ENCODE measurements at regions not wholly inside any gene's neighbourhood (a gene's known extent, or its start where the extent isn't known, plus 50 kb on each side); places are given as distances from the start of the nearest gene placed in this dataset.

- TF ChIP-seq EP300 (IDR thresholded peaks at IDR 0.05) (no peak), POLR2A (IDR thresholded peaks at IDR 0.05) (no peak)
- TF ChIP-seq, protein P1, sequence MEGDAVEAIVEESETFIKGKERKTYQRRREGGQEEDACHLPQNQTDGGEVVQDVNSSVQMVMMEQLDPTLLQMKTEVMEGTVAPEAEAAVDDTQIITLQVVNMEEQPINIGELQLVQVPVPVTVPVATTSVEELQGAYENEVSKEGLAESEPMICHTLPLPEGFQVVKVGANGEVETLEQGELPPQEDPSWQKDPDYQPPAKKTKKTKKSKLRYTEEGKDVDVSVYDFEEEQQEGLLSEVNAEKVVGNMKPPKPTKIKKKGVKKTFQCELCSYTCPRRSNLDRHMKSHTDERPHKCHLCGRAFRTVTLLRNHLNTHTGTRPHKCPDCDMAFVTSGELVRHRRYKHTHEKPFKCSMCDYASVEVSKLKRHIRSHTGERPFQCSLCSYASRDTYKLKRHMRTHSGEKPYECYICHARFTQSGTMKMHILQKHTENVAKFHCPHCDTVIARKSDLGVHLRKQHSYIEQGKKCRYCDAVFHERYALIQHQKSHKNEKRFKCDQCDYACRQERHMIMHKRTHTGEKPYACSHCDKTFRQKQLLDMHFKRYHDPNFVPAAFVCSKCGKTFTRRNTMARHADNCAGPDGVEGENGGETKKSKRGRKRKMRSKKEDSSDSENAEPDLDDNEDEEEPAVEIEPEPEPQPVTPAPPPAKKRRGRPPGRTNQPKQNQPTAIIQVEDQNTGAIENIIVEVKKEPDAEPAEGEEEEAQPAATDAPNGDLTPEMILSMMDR (IDR thresholded peaks at IDR 0.05) = no peak
- peaks cover 0 to 8% (median 2%) of the 10 kb centered on the region in 4 donors for H3K9me3 ChIP-seq
- H3K27me3 ChIP-seq = no peaks in the 10 kb centered on the region
- no peaks in the 10 kb centered on the region for H3K36me3 ChIP-seq
- no peak overlapping the region for H3K27ac ChIP-seq
- 90 to 99% methylated on average over 2 of the region's 2 CpGs for WGBS, 2 donors
- no peaks in the 10 kb centered on the region for H3K4me1 ChIP-seq
- H3K4me3 ChIP-seq = no peak overlapping the region
- no peak for DNase-seq (ENCODE audit: low spot score in 2 of 2)
These were observed 454.5 kb upstream of the FZD8 start for GRCh38 chr10:36096576-36096975.

DNA sequence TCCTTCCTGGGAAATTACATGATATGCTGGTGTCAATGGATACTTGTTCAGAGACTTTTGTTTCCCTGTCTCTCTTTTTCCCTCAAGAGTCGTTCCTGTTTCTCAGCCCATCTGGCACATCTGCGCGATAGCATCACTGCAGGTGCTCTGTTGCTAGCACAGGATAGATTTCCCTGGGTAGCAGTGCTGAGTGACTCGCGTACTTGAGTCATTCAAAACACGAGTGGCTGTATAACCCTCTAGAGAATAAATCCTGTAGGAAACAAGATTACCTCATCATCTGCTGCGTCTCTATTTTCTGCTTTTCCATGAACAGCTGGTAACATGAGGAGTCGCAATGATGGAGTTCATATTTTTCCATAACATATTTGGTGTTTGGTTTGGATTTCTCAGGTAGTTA lies 452.0 kb upstream of the FZD8 start:
- no peak overlapping the region for H3K4me3 ChIP-seq
- no peaks in the 10 kb centered on the region for H3K36me3 ChIP-seq
- H3K9me3 ChIP-seq = peaks cover 0 to 5% (median 0%) of the 10 kb centered on the region in 4 donors
- H3K4me1 ChIP-seq = peaks cover 0 to 6% (median 0%) of the 10 kb centered on the region in 4 donors
- DNase-seq (ENCODE audit: low spot score in 2 of 2) = no peak
- H3K27ac ChIP-seq = no peak overlapping the region
- TF ChIP-seq, protein P1 (IDR thresholded peaks at IDR 0.05) = no peak
- TF ChIP-seq EP300 (IDR thresholded peaks at IDR 0.05) = no peak
- TF ChIP-seq POLR2A (IDR thresholded peaks at IDR 0.05) = no peak
- WGBS, 2 donors = 58 to 68% methylated on average over 8 of the region's 8 CpGs
- no peaks in the 10 kb centered on the region for H3K27me3 ChIP-seq

GRCh38 chr10:36092116-36092515 lies 450.0 kb upstream of the FZD8 start:
- DNase-seq (ENCODE audit: low spot score in 2 of 2) = no peak
- H3K27me3 ChIP-seq = no peaks in the 10 kb centered on the region
- H3K4me1 ChIP-seq = peaks cover 0 to 6% (median 0%) of the 10 kb centered on the region in 4 donors
- 86 to 87% methylated on average over 7 of the region's 7 CpGs for WGBS, 2 donors
- TF ChIP-seq, protein P1 (IDR thresholded peaks at IDR 0.05) = no peak
- TF ChIP-seq EP300 (IDR thresholded peaks at IDR 0.05) (no peak), POLR2A (IDR thresholded peaks at IDR 0.05) (no peak)
- H3K4me3 ChIP-seq = no peak overlapping the region
- no peak overlapping the region for H3K27ac ChIP-seq
- H3K36me3 ChIP-seq = no peaks in the 10 kb centered on the region
- no peaks in the 10 kb centered on the region for H3K9me3 ChIP-seq

- Histone ChIP-seq H3K36me3 (no peaks in the 10 kb centered on the region), H3K4me3 (no peak overlapping the region), H3K27me3 (no peaks in the 10 kb centered on the region), H3K27ac (no peak overlapping the region), H3K4me1 (peaks cover 0 to 6% (median 0%) of the 10 kb centered on the region in 4 donors), H3K9me3 (no peaks in the 10 kb centered on the region)
- TF ChIP-seq POLR2A (IDR thresholded peaks at IDR 0.05) = no peak
- 82% methylated on average over 3 of the region's 3 CpGs for WGBS, 2 donors
- DNase-seq (ENCODE audit: low spot score in 2 of 2) = no peak
These were observed 448.9 kb upstream of the FZD8 start for GRCh38 chr10:36091007-36091406.

DNA sequence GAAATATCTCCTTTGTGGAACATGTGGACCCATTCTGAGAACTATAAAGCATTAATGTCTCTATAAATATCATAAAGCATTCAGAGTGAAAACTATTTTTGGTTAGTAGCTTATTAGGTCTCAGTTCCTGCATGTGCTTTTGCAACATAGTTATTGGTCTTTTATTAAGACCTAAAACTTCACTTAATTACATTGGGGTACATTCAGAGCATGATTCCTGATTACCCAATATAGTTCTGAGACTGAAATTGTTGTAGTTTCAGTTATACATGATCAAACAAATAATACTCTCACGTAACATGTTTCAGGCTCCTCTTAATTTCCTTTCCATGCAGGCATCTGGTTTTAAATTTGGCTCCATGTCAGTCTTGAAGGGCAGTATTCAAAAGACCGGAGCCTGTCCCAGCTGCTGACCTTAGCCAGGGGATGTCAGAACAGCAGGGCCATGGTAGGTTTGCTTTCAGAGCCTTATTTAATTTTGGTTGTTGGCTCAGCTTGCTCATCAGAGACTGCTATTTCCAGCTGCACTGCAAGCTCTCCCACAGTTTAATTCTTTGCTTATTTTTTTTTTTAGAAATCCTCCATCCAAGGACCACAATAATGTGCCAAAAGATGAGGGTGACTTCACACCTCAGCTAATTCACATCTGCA lies 447.8 kb upstream of the FZD8 start:
- Histone ChIP-seq H3K4me1 (peaks cover 0 to 6% (median 0%) of the 10 kb centered on the region in 4 donors), H3K4me3 (no peak overlapping the region), H3K27ac (no peak overlapping the region), H3K27me3 (no peaks in the 10 kb centered on the region), H3K9me3 (no peaks in the 10 kb centered on the region), H3K36me3 (no peaks in the 10 kb centered on the region)
- WGBS, 2 donors = 33 to 44% methylated on average over 2 of the region's 2 CpGs
- TF ChIP-seq, protein P1 (IDR thresholded peaks at IDR 0.05) = no peak
- TF ChIP-seq POLR2A (IDR thresholded peaks at IDR 0.05) (no peak), EP300 (IDR thresholded peaks at IDR 0.05) (no peak)
- DNase-seq (ENCODE audit: low spot score in 2 of 2) = no peak
